DOHH2 (cell line): ENCODE measurements at regions not wholly inside any gene's neighbourhood (a gene's known extent, or its start where the extent isn't known, plus 50 kb on each side); places are given as distances from the start of the nearest gene placed in this dataset.

Experiments used
- EZH2phosphoT487 ChIP-seq: fragments of 200-600 bp; sonication (generic); IDR thresholded peaks from 2 replicates; pipeline ENCODE4 v1.6.1; 2017; ENCODE audit warnings: borderline replicate concordance, mild to moderate bottlenecking, antibody characterized with exemption, low read length, moderate library complexity, mixed read lengths
- TF ChIP-seq, protein P1 (sequence below): fragments of 200-600 bp; sonication (generic); IDR thresholded peaks from one replicate; pipeline ENCODE4 v1.5.1; 2014; ENCODE audit warnings: antibody characterized with exemption, mild to moderate bottlenecking, low read depth, low read length; ENCODE audit not compliant: poor library complexity, severe bottlenecking

DNA sequence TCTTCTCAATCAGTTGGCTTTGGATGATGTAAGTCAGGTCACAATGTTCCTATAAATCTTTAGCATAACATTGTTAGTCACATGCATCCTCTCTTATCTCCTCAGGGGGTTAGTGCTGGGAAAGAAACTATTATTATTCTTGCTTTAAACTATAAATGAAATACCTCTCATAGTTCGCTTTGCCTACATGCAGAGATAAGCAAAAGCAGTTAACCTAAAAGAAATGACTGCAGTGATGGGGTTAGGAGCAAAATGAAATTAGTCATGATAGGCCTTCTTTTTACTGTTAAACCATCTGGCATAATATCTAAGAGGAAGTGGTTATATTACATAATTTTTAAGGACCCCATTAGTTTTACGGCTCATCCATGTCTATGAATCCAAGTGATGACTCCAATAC, 91.7 kb upstream of the IGSF10 start:
- TF ChIP-seq, protein P1, sequence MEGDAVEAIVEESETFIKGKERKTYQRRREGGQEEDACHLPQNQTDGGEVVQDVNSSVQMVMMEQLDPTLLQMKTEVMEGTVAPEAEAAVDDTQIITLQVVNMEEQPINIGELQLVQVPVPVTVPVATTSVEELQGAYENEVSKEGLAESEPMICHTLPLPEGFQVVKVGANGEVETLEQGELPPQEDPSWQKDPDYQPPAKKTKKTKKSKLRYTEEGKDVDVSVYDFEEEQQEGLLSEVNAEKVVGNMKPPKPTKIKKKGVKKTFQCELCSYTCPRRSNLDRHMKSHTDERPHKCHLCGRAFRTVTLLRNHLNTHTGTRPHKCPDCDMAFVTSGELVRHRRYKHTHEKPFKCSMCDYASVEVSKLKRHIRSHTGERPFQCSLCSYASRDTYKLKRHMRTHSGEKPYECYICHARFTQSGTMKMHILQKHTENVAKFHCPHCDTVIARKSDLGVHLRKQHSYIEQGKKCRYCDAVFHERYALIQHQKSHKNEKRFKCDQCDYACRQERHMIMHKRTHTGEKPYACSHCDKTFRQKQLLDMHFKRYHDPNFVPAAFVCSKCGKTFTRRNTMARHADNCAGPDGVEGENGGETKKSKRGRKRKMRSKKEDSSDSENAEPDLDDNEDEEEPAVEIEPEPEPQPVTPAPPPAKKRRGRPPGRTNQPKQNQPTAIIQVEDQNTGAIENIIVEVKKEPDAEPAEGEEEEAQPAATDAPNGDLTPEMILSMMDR: no peak
- TF ChIP-seq EZH2phosphoT487: no peak
